ENCODE measurements at regions not wholly inside any gene's neighbourhood (a gene's known extent, or its start where the extent isn't known, plus 50 kb on each side); places are given as distances from the start of the nearest gene placed in this dataset.

DNA sequence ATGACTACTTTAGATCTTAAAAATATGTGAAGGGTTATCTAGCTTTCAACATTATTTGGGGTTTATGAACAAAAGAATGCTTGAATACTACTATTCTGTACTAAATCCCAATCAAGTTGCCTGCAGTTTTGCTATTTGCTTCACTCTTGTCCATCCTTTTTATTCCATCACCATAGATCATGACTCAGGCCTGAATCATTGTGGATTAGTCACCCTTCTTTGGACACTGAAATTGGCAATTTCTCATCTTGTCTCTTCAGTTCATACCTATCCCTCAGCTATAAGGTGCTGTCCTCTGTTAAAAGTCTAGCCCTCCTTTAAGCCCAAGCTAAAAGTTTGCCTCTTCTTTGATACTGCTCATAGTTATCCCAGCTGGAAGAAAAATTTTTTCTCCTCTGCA, 199.1 kb downstream of the CENPW start:
- TF ChIP-seq, protein P1, sequence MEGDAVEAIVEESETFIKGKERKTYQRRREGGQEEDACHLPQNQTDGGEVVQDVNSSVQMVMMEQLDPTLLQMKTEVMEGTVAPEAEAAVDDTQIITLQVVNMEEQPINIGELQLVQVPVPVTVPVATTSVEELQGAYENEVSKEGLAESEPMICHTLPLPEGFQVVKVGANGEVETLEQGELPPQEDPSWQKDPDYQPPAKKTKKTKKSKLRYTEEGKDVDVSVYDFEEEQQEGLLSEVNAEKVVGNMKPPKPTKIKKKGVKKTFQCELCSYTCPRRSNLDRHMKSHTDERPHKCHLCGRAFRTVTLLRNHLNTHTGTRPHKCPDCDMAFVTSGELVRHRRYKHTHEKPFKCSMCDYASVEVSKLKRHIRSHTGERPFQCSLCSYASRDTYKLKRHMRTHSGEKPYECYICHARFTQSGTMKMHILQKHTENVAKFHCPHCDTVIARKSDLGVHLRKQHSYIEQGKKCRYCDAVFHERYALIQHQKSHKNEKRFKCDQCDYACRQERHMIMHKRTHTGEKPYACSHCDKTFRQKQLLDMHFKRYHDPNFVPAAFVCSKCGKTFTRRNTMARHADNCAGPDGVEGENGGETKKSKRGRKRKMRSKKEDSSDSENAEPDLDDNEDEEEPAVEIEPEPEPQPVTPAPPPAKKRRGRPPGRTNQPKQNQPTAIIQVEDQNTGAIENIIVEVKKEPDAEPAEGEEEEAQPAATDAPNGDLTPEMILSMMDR (conservative IDR thresholded peaks at IDR 0.05; ENCODE audit: low read length) = no peak
- TF ChIP-seq EZH2phosphoT487 (IDR thresholded peaks at IDR 0.05; ENCODE audit: borderline replicate concordance, low read depth, low read length) = no peak
